Hindlimb muscle (tissue), 1 donor: ENCODE measurements at regions not wholly inside any gene's neighbourhood (a gene's known extent, or its start where the extent isn't known, plus 50 kb on each side); places are given as distances from the start of the nearest gene placed in this dataset.

Source experiments
- DNase-seq: peaks from one replicate; pipeline ENCODE4 v3.0.0-alpha.2; 2013

- DNase-seq, result peak; percentile 54
These were observed 59.7 kb upstream of the KBTBD8 start for GRCh38 chr3:66938338-66938963.

- DNase-seq, result no peak
These were observed 50.1 kb upstream of the KBTBD8 start for GRCh38 chr3:66948041-66948440.
